Activated T-helper 1 cell treated with Interleukin-2 at 50 U/mL for 16 hours (primary cell): ENCODE measurements at regions not wholly inside any gene's neighbourhood (a gene's known extent, or its start where the extent isn't known, plus 50 kb on each side); places are given as distances from the start of the nearest gene placed in this dataset.
A peak's percentile ranks its signal among the peaks of the same experiment; 100 is the strongest.

ENCODE experiments used
- DNase-seq: peaks from one replicate; pipeline ENCODE4 v3.0.0-alpha.2; 2020; ENCODE audit warnings: low read depth

GRCh38 chr11:32161293-32161692, 70.4 kb downstream of the RCN1 start:
- DNase-seq: no peak

DNA sequence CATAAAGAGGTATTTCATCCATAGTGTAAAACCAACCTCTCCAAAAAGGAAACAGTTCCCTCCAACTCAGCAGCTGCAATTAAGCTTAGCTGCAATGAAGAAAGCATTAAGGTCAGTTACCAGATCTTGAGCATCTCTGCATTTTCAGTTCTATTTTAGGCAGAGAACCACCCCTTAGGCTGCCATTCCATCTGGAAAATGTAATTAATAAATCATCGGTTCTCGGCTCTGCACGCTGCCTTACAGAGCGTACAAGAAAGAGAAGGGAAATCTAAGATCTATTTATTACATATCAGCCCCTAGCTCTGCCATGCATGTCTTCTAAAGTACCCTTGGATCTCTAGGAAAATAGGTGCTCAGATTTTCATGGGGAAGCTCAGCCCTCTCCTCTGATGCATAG, 71.5 kb downstream of the RCN1 start:
- DNase-seq: no peak

GRCh38 chr11:32162906-32163305, 72.0 kb downstream of the RCN1 start:
- DNase-seq: no peak

- no peak for DNase-seq
Measured at GRCh38 chr11:32163557-32163956, 72.7 kb downstream of the RCN1 start.

DNA sequence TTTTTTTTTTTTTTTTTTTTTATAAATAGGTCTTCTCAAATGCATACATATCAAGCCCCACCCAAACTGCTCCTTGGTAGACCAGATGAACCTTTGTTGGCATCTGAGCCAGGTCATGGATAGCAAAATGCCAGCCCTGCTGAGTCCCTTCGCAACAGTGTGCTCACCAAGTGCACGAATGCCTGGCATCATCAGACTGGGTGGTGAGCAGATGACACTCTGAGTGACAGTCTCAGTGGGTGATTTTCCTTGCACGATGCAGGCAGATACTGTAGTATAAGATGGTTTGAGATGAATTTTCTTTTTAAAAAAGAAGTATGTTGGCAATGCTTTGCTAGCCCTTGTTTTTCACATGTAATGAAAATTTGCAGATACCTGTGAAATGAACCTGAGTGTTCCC, 74.0 kb downstream of the RCN1 start:
- DNase-seq: no peak

- no peak for DNase-seq
Measured at GRCh38 chr11:32168924-32169323, 78.0 kb downstream of the RCN1 start.

DNA sequence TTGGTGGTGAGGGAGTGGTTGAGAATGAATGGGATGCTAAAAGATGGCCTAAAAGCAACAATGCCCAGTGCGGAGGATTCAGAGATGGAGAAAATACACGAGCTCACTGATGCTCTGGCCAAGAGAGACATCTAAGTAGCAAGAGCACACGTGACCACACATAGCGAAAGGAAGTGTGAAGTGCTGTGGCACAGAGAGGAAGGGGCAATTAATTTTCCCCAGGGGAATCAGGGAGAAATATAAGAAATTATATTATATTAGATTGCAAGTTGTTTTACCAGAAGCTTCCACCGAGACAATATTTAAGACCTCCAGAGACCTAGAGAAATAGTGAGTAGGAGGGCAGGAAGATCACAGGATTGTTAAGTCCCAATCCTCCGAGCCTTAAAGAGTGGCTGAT, 80.6 kb downstream of the RCN1 start:
- DNase-seq: no peak

- no peak for DNase-seq
Measured at GRCh38 chr11:32172041-32172847, 81.4 kb downstream of the RCN1 start.

DNA sequence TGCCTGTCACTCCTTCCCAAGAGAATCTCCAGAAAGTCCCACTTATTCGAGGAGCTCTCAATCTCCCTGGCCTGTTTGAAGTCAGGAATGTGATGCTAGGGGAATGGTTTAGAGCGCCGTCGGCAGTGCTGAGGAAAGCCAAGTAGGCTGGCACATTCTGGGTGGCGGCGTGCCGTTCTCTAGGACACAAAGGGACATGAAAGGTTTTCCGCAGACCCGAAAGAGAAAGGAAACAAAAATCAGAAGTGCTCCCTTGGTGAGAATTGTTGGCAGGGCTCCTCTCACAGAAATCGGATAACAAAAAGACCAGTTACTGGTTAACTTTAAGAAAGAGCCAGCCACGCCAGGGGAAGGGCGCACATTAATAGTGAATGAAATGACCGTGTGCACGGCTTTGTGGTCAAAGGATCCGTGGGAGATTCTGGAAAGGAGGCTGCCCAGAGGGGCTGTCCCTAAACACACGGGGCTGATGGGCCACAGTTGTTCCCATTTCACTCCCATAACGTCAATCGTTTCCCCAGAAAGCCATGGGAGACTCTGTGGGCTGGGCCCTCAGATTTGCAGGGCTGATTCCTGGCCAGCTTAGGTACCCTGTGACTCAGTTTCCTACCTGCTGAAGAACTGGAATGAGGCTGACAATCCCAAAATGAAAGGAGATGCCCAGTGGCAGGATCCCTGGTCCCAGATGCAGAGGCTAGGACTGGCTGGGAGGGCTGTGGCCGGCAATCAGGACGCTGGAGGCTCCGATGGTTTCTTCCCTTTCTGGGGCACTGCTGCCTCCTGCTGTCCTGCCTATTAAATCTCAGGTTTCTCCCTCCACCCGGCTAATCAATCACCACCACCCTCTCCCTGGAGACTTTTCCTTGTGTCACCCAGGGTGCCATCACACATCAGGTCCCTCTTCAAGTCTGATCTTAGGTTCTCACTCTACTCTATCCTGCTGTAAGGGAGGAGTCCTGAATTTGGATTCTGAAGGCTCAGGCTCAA, 82.3 kb downstream of the RCN1 start:
- DNase-seq: no peak

GRCh38 chr11:32173977-32174376, 83.1 kb downstream of the RCN1 start:
- DNase-seq: no peak

DNA sequence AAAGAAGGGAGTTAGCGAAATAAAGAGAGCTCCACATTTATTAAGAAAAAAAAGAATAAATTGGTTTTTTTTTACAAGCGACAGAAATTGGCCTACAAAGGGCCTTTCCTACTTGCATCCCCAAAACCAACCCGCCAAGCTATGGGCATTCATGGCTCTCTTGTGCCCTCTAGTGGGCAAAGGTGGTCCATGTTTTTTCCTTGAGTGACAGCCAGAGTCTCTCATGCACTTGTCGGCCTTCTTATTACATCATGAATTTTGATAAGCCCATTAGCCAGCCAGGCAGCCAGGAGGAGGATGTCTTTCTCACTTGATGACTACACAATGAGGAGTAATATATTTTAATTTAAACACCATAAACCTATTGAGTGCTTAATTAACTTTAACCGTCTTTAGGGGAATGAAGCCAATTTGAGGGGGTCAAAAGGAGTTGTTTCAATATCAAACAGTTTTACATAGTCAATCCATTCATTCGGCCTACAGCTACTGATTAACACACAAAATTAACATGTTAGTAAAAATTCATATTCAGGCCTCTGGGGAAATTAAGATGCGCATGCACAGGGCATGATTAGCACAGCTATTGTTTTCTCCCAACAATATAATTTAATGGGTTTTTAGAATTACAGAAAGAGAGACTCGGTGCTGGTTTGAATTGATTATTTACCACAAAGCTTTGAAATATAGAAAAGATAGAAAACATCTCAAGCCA, 85.5 kb downstream of the RCN1 start:
- DNase-seq: peak; percentile 53

DNA sequence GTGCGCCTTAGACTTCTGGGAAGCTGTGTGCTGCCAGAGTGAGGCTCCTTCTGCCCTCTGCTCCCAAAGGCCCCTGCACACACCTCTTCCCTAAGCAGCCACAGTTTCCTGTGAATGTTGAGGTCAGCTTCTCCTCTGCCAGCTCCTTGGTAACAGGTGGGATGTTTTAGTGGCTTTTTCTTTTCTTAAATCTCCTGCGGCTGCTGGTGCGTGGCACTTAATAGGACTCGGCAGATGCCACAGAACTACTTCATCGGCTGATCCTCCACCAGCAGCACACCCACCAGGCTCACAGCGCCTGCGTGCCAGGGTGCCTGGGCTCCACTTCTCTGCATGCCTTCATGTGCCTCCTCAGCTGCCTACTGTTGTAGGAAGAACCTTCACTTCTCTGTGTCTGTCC, 87.8 kb downstream of the RCN1 start:
- DNase-seq: no peak

- DNase-seq: no peak
Measured at GRCh38 chr11:32183512-32183911, 92.6 kb downstream of the RCN1 start.

- DNase-seq: no peak
Measured at GRCh38 chr11:32184041-32184722, 93.3 kb downstream of the RCN1 start.

DNA sequence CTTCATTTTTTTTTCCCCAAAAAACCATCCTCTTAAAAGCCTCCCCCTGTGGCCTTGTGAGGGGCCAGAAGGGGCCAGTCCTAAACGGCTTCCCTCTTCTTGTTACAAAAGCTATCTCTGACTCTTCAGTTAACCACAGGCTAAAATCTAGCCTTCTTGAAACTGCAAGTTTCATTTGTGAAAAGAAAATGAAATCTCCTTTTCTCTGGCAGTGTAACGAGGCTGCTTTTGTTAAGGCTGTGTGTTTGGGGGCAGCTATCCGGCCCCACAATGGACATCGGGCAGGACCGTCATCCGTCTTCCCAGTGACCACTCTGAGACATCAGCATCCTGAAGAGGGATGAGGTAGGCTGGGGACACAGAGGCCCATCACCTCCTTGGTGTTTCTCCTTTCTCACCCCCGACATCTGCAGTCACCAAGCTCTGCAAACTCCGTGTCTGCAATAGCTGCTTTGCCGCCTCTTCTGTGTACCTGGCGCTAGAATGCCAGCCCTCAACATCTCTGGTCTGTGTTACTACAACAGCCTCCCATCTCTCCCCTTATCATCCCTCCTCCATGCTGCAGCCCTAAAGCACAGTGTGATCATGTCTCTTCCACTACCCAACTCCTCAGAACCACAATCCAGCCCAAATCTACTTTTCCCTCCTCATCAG, 94.0 kb downstream of the RCN1 start:
- DNase-seq: no peak

DNA sequence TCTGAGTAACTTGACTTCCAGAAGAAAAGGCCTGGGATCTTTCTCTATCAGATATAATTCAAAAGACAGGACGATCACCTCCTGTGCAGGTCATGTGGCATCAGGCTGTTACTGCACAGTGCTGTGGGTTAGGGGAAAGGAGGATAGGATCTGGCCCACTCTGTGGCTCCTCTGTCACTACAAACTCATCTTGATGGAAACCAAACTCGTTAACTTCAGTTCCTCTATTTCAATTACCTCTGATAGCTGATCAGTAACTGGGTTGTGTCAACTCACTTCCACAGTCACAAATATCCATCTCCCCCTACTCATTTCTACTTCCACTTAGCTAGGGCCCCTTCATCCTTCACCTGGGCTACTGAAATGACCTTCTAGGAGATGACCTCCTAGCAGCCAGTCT, 95.2 kb downstream of the RCN1 start:
- DNase-seq: no peak

GRCh38 chr11:32187111-32187510, 96.2 kb downstream of the RCN1 start:
- DNase-seq: no peak

- no peak for DNase-seq
Measured at GRCh38 chr11:32188785-32189184, 97.9 kb downstream of the RCN1 start.

- DNase-seq: no peak
Measured at GRCh38 chr11:32196137-32196536, 105.3 kb downstream of the RCN1 start.

GRCh38 chr11:32198053-32198452, 107.2 kb downstream of the RCN1 start:
- DNase-seq: no peak

- no peak for DNase-seq
Measured at GRCh38 chr11:32200136-32200847, 109.4 kb downstream of the RCN1 start.
